HG03025 (cell line): ENCODE measurements at regions not wholly inside any gene's neighbourhood (a gene's known extent, or its start where the extent isn't known, plus 50 kb on each side); places are given as distances from the start of the nearest gene placed in this dataset.
"Not testable (repeated sequence)": the region's sequence is repeated elsewhere in the genome, so short reads cannot be mapped to it uniquely, and the experiment has no call there.

Source experiments
- ATAC-seq: cut with Tn5 transposase; IDR thresholded peaks from one replicate; pipeline ENCODE4 v1.9.1; 2021; ENCODE audit warnings: mild to moderate bottlenecking, moderate library complexity; ENCODE audit not compliant: unreplicated experiment, low FRiP score

DNA sequence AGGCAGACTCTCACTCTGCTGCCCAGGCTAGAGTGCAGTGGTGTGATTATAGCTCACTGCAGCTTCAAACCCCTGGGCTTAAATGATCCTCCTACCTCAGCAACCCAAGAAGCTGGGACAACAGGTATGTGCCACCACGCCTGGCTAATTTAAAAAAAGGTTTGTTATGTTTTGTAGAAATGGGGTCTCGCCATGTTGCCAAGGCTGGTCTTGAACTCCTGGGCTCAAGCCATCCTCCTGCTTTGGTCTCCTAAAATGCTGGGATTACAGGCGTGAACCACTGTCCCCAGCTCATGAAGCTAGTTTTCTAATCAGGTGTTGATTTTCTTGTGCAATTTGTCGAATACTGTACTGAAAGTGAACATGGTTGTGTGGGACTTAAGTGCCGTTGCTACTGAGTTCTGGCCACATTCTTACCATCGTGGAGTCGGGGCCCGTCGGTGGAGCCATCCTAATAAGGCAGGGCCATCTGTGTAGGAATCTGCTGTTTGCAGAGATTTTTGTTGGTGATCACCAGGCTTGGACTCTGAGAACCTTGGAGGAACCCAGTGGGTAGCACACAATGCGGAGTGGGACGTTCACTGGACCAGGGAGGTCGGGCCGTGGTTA, 193.2 kb downstream of the GOLGA6L6 start:
- ATAC-seq: no peak

DNA sequence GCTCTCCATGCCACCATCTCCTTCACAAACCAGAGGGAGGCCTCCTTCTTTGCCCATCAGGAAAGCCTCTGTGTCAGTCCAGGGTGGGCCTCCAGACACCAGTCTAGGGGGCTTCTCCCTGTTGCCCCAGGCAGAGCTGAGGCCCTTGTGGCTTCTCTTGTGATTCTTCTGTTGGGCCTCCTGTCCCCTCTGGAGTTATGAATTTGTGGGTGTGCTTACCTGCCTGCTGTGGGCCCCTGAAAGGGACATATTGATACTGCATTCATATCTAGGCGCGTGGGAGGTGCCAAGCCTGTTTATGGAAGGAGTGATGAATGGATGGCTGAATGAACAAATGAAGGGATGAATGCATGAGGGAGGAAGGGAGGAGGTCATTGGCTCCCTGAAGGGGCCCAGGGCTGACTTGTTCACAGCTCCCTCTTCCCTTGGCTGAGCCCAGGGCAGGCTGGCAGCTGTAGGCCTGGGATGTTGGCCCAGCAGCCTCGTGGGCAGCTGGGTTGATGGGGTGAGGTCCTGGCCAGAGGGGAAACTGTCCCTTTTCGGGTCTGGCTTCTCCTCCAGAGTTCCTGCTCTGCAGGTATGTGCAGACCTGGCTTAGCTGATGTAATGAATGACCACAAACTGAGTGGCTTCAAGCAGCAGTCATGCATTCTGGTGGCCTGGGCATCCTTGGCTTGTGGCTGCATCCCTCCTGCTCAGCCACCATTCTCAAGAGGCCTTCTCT, 195.4 kb downstream of the GOLGA6L6 start:
- ATAC-seq: no peak

DNA sequence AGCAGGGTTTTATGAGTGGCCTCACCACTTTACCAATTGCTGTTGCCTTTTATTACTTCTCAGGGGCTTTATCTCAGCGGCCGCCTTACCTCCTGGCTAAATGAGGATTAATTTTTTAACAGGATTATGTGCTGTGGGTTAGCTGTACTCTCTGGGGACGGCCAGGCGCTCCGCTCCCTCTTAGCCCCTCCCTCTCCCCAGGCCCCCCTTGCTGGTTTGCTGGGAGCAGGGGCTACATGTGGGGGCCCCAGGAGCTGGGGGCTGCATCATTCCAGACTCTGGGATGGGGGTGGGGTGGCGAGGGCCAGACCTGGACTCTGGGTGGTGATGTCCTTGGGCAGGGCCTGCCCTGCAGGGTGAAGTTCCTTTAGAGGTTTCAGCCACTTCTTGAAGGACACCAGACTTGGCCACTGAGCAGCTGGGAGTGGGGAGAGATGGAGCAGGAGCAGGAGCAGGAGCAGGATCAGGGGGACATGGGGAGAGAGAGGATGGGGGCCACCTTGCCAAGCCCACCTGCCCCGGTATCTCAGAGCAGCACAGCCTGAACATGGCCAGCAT, 196.1 kb downstream of the GOLGA6L6 start:
- no peak for ATAC-seq

DNA sequence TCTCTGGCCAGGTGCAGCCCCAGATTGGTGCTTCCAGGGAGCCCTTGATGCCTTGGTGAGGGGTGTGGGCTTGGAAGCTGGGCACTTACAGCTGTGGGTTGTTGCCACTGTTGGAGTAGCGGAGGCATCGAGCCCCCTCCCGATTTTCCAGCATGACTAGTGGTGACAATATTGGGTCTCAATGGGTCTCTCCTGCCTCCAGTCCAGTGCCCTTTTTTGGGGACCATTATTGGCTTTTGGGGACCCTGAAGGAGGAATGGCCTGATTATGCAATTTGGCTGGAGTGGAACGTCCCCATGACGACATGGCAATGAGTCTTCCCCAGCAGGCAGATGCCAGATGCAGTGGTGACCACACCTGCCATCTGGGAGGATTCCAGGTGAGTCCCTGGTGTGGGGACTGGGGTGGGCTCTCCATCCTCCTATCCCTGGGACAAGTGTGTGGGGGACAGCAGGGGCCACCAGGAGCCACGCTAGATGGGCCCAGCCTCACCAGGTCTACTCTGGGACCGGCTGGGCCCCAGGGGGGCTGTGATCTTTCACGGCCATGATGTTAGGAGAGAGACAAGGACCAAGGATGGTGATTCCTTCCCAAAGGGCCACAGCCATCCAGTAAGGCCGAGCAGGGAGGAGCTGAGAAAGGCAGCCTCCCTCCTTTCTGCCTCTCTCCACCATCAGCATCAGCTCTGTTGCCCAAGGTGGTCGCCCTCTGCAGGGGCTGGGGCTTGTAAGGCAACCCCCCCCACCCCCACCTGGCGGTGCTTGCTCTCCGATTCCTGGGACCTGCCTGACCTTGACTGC, 196.8 kb downstream of the GOLGA6L6 start:
- ATAC-seq: no peak

DNA sequence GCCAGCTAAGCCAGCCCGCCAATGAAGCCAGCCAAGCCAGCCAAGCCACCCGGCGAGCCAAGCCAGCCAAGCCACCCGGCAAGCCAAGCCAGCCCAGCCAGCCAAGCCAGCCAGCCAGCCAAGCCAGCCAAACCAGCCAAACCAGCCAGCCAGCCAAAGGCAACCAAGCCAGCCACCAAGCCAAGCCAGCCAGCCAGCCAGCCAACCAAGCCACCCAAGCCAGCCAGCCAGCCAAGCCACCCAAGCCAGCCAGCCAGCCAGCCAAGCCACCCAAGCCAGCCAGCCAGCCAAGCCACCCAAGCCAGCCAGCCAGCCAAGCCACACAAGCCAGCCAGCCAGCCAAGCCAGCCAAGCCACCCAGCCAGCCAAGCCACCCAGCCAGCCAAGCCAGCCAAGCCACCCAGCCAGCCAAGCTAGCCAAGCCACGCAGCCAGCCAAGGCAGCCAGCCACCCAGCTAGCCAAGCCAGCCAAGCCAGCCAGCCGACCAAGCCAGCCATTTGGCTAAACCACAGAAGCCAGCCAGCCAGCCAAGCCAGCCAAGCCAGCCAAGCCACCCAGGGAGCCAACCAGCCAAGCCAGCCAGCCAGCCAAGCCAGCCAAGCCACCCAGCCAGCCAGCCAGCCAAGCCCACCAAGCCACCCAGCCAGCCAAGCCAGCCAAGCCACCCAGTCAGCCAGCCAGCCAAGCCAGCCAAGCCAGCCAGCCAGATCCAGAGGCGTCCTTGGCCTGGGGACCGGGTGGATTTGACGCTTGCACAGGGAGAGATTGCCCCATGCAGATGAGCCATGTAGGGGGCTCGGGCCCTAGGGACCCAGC, 198.0 kb downstream of the GOLGA6L6 start:
- not testable (repeated sequence) for ATAC-seq

DNA sequence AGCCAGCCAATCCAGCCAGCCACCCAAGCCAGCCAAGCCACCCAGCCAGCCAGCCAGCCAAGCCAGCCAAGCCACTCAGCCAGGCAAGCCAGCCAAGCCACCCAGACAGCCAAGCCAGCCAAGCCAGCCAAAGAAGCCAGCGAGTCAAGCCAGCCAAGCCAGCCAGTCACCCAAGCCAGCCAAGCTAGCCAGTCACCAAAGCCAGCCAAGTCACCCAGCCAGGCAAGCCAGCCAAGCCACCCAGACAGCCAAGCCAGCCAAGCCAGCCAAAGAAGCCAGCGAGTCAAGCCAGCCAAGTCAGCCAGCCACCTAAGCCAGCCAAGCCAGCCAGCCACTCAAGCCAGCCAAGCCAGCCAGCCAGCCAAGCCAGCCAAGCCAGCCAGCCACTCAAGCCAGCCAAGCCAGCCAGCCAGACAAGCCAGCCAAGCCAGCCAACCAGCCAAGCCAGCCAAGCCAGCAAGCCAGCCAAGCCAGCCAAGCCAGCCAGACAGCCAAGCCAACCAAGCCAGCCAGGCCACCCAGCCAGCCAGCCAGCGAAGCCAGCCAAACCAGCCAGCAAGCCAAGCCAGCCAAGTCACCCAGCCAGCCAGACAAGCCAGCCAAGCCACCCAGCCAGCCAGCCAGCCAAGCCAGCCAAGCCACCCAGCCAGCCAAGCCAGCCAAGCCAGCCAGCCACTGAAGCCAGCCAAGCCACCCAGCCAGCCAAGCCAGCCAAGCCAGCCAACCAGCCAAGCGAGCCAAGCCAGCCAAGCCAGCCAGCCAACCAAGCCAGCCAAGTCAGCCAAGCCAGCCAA, 198.8 kb downstream of the GOLGA6L6 start:
- ATAC-seq: not testable (repeated sequence)

DNA sequence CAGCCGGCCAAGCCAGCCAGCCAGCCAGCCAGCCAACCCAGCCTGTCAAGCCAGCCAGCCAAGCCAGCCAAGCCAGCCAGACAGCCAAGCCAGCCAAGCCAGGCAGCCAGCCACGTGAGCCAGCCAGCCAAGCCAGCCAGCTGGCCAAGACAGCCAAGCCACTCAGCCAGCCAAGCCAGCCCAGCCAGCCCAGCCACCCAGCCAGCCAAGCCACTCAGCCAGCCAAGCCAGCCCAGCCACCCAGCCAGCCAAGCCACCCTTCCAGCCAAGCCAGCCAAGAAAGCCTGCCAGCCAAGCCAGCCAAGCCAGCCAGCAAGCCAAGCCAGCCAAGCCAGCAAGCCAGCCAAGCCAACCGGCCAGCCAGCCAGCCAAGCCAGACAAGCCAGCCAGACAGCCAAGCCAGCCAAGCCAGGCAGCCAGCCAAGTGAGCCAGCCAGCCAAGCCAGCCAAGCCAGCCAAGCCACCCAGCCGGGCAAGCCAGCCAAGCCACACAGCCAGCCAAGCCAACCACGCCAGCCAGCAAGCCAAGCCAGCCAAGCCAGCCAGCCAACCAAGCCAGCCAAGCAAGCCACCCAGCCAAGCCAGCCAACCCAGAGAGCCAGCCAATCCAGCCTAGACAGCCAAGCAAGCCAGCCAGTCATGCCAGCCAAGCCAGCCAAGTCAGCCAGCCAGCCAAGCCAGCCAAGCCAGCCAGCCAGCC, 199.5 kb downstream of the GOLGA6L6 start:
- ATAC-seq: no peak

DNA sequence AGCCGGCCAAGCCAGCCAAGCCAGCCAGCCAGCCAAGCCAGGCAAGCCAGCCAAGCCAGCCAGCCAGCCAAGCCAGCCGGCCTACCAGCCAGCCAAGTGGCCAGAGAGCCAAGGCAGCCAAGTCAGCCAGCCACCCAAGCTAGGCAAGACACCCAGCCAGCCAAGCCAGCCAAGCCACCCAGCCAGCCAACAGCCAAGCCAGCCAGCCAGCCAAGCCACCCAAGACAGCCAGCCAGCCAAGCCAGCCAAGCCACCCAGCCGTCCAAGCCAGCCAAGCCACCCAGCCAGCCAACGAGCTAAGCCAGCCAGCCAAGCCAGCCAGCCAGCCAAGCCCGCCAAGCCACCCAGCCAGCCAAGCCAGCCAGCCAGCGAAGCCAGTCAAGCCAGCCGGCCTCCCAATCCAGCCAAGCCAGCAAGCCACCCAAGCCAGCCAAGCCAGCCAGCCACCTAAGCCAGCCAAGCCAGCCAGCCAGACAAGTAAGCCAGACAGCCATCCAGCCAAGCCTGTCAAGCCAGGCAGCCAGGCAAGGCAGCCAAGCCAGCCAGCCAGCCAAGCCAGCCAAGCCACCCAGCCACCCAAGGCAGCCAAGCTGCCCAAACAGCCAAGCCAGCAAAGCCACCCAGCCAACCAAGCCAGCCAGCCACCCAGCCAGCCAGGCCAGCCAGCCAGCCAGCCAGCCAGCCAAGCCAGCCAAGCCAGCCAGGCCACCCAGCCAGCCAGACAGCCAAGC, 200.5 kb downstream of the GOLGA6L6 start:
- ATAC-seq: no peak

DNA sequence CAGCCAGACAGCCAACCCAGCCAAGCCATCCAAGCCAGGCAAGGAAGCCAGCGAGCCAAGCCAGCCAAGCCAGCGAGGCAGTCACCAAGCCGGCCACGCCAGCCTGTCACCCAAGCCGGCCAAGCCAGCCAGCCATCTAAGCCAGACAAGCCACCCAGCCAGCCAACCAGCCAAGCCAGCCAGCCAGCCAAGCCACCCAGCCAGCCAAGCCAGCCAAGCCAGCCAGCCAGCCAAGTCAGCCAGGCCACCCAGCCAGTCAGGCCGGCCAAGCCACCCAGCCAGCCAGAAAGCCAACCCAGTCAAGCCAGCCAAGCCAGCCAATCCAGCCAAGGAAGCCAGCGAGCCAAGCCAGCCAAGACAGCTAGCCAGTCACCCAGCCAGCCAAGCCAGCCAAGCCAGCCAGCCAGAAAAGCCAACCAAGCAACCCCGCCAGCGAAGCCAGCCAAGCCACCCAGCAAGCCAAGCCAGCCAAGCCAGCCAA, 201.2 kb downstream of the GOLGA6L6 start:
- ATAC-seq: no peak

DNA sequence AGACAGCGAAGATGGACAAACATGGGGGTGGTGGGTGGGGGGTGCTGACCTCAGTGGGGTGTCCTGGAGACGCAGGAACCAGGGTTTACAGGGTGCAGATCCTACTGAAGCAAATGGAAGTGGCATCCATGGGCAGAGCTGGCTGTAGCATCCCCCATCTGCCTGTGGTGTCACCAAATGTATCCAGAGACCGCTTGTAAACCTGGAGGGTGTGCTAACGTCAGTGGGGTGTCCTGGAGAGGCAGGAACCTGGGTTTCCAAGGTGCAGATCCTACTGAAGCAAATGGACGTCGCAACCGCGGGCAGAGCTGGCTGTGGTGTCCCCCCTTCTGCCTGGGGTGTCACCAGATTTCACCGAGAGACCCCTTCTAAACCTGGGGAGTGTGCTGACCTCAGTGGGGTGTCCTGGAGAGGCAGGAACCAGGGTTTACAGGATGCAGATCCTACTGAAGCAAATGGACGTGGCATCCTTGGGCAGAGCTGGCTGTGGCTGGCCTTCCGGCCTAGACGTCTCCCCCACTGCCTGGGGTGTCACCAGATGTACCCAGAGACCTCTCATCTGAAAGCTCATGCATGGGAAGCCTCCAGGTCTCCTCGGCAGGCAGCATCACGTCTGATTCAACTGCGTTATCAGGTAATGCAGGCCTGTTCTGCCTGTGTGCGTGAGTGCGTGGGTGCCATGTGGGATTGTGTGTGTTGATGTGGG, 202.4 kb downstream of the GOLGA6L6 start:
- ATAC-seq: not testable (repeated sequence)

DNA sequence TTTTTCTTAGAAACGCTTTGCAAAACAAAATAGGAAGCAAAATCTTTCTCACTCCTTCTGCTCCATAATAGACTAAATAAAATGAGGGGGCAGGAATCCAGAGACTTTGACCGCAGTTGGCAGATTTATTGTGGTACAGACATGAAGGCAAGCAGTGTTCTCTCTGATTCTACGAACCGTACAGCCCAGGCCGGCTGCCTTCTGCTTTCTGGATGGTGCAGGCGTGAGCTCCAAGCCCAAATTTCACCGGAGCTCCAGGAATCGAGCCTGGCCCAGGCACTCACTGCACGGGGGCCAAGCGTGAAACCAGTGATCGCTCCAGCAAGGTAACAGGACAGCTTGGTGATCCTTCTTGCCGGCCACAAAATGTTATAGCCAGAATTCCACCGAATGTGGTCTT, 202.9 kb downstream of the GOLGA6L6 start:
- ATAC-seq: not testable (repeated sequence)

DNA sequence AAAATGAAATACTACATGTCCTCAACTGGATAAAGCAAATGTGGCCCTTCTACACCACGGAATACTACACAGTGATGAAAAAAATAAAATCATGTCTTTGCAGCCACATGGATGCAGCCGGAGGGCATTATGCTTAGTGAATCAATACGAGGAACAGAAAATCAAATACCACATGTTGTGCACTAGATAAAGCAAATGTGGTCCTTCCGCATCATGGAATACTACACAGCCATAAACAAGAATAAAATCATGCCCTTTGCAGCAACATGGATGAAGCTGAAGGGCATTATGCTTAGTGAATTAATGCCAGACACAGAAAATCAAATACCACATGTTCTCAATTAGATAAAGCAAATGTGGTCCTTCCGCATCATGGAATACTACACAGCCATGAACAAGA, 204.4 kb downstream of the GOLGA6L6 start:
- ATAC-seq: not testable (repeated sequence)

DNA sequence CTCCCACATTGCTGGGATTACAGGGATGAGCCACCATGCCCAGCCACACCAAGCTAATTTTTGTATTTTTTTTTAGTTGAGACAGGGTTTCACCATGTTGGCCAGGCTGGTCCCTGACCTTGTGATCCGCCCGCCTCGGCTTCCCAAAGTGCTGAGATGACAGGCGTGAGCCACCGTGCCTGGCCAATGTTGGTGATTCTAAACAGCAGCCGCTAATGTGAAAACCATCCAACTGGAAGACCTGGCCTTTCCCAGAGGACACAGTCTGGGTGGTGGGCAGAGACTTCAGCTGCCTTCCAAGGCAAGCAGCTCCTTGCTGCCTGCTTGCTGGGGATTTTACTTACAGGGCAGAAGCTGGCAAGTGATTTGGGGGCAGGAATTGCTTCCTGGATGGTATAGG, 207.1 kb downstream of the GOLGA6L6 start:
- ATAC-seq: not testable (repeated sequence)

DNA sequence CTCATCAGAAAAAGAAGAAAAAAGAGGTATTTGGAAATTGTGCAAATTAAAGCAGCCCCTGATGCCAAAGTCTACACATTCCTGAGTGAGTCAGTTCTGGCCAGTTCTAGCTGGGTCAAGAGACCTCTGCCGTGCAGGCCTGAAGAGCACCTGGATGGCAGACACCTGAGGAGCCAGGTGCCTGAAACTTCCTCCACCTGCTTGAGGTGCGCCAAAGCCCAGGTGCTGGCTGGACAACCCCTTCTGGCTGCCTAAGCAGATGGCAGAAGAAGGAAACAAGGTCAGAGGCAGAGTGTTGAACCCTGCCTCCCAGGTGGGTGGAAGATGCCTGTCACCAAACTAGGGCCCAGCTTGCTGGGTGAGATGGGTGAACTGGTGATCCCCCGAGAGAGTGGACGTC, 215.8 kb downstream of the GOLGA6L6 start:
- not testable (repeated sequence) for ATAC-seq

DNA sequence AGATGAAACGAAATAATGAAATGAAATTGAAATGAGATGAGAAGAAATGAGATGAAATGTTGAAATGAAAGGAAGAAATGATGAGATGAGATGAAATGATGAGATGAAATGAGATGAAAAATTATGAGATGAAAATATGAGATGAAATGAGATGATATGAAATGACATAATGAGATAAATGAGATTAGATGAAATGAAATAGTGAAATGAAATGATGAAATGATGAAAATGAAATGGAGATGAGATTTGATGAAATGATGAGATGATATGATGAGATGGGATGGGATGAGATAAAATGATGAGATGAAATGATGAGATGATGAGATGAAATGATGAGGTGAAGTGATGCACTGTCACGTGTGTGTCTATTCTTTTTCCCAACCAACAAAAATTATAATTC, 224.5 kb downstream of the GOLGA6L6 start:
- ATAC-seq: not testable (repeated sequence)

DNA sequence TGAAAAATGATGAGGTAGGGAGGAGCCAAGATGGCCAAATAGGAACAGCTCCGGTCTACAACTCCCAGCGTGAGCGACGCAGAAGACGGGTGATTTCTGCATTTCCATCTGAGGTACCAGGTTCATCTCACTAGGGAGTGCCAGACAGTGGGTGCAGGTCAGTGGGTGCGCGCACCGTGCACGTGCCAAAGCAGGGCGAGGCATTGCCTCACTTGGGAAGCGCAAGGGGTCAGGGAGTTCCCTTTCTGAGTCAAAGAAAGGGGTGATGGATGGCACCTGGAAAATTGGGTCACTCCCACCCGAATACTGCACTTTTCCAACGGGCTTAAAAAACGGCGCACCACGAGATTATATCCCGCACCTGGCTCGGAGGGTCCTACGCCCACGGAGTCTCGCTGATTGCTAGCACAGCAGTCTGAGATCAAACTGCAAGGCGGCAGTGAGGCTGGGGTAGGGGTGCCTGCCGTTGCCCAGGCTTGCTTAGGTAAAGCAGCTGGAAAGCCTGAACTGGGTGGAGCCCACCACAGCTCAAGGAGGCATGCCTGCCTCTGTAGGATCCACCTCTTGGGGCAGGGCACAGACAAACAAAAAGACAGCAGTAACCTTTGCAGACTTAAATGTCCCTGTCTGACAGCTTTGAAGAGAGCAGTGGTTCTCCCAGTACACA, 230.5 kb downstream of the GOLGA6L6 start:
- not testable (repeated sequence) for ATAC-seq

DNA sequence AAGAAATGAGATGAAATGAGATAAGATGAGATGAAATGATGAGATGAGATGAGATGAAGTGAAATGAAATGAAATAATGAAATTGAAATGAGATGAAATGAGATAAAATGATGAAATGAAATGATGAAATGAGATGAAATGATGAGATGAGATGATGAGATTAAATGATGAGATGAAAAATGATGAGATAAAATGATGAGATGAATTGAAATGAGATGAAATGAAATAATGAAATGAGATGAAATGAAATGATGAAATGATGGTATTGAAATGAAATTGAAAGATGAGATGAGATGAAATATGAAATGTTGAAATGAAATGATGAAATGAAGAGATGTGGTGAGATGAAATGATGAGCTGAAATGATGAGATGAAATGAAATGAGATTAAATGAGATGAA, 231.0 kb downstream of the GOLGA6L6 start:
- no peak for ATAC-seq
